HG02870 (cell line): ENCODE measurements at regions not wholly inside any gene's neighbourhood (a gene's known extent, or its start where the extent isn't known, plus 50 kb on each side); places are given as distances from the start of the nearest gene placed in this dataset.

Experiments
- ATAC-seq: cut with Tn5 transposase; IDR thresholded peaks from one replicate; pipeline ENCODE4 v1.9.1; 2021; ENCODE audit warnings: mild to moderate bottlenecking, moderate library complexity; ENCODE audit not compliant: unreplicated experiment

DNA sequence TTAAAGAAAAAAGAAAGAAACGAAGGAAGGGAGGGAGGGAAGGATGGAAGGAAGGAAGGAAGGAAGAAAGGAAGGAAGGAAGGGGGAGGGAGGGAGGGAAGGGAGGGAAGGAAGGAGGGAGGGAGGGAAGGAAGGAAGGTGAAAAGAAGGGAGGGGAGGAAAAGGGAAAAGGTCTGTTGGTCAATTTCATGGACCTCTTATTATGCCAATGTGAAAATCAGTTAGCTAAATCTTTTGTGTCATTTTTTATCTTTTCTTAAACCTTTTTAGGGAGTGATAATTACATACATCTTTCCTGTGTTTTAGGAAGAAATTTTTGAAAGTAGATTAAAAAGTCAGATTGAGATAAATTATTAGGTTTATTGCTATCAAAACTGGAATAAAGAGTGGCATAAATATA is 670.2 kb upstream of the CITED2 start:
- ATAC-seq, result no peak

- peak; percentile 58 for ATAC-seq
Measured at GRCh38 chr6:140043762-140044378, 669.4 kb upstream of the CITED2 start.

DNA sequence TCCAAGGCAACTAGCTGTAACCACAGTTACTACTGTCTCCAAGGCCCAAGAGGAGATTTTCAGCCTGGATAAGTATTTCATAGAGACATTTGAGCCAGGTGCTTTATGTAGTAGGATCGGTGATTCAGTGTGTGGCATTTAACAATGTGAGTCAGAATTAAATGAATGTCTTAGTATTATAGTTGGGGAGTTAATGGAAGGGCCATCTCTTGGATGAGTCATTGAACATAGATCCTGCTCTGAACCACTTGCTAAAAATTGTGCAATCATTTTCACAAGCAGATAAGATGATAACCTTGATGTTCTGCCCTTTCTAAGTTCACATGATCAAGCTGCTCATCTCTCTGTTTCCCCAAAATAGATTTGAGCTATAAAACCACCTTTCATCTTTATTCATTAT is 668.9 kb upstream of the CITED2 start:
- no peak for ATAC-seq

GRCh38 chr6:140041571-140042332 is 667.3 kb upstream of the CITED2 start:
- ATAC-seq, result no peak

DNA sequence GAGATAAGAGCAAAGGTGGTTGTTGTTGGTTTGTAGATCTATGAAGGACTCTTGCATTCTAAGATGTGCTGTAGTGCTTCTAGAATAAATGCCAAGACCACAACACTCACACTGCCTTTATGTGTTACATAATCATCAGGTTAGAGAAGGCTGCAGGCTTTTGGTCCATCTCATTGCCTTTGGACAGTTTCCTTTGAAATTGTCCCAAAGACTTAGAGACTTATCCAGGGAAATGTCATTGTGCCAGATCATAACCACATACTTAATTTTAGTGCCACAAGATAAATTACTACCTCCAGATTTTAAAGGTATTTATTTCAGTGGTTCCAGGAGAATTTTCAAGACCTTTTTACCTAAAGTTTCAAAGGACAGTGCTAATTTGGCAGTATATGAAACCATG is 666.6 kb upstream of the CITED2 start:
- no peak for ATAC-seq

DNA sequence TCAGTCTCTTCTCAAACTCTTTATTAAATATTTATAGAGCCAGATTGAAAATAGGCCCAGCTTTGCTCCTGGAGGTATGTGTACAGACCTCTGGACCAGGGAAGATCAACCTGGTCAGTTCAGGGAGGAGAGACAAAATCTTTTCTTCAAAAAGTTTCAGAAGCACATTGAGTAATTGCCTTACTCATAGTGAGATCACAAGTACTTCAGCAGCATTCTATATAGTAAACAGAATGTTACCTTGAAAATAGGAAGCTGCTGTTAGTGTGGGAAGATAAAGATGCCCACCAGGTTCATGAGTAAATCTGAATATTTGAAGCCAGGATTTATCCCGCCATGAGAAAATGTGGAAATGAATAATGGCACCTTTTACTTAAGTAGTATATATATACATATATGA is 665.9 kb upstream of the CITED2 start:
- ATAC-seq, result no peak

GRCh38 chr6:140039364-140039763 is 664.9 kb upstream of the CITED2 start:
- no peak for ATAC-seq

DNA sequence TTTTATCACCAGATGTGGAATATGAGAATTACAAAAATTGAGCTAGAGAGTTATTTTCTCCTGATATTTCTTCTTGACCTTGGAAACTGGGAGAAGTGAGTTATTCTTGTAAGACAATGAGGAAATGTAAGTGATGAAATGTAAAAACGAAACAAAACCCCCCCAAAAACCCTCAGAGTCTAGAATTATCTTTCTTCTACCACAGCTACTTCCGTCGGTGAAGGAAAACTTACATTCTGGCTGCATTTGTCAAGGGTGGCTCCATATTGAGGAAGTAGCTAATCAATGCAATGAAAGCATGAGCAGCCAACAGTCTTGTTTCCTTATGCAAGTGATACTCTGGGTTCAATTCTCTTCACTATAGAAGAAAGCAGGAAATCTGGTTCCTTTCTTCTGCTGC is 661.7 kb upstream of the CITED2 start:
- ATAC-seq, result no peak

GRCh38 chr6:140032189-140032588 is 657.7 kb upstream of the CITED2 start:
- no peak for ATAC-seq

- ATAC-seq, result no peak
Measured at GRCh38 chr6:140029551-140029950, 655.1 kb upstream of the CITED2 start.

GRCh38 chr6:140027219-140027618 is 652.8 kb upstream of the CITED2 start:
- ATAC-seq, result no peak

- ATAC-seq, result no peak
Measured at GRCh38 chr6:140026546-140026945, 652.1 kb upstream of the CITED2 start.

DNA sequence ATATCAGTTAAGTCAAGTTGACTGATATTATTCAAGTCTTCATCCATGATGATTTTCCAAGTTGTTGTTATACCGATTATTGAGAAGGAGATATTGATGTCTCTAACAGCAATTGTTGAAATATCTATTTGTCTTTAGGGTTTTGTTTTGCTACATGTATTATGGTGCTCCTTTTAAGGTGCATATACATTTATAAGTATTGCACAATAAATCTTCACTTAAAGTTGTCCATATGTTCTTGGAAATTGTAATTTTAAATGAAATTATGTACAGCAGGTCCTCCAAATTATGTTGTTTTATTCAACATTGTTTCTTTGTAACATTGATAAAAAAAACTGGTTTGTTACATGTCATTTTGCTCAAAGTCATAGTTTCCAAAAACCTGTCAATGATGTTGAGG is 650.7 kb upstream of the CITED2 start:
- no peak for ATAC-seq

DNA sequence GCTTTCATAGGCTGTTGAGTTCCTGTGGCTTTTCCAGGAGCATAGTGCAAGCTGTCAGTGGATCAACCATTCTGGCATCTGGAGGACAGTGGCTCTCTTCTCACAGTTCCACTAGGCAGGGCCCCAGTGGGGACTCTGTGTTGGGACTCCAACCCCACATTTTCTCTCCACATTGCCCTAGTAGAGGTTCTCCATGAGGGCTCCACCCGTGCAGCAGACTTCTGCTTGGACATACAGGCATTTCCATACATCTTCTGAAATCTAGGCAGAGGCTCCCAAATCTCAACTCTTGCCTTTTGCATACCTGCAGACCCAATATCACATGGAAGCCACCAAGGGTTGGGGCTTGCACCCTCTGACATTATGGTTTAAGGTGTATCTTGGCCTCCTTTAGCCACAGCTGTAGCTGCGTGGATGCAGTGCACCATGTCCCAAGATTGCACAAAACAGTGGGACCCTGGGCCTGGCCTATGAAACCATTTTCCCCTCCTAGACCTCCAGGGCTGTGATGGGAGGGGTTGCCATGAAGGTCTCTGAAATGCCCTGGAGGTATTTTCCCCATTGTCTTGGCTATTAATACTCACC is 645.9 kb upstream of the CITED2 start:
- ATAC-seq, result no peak

DNA sequence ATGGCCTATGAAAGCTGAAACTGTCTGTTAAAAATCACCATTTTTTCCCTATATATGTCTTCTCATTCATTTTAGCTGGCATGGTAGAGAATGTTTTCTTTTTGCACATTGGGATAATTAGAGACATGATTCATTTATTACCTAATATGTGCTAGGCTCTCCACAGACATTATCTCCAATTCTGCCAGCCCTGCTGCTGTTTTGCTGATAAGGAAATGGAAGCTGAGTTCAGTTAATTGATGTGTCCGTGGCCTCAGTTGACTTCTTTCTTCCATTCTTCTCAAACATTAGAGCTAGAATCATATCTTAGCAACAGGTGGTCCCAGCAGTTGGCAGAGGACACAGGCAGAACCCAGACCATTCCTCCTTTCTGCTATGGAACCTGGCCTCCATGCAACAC is 644.1 kb upstream of the CITED2 start:
- no peak for ATAC-seq

- no peak for ATAC-seq
Measured at GRCh38 chr6:140017470-140017869, 643.0 kb upstream of the CITED2 start.

GRCh38 chr6:140012150-140012549 is 637.7 kb upstream of the CITED2 start:
- ATAC-seq, result no peak

DNA sequence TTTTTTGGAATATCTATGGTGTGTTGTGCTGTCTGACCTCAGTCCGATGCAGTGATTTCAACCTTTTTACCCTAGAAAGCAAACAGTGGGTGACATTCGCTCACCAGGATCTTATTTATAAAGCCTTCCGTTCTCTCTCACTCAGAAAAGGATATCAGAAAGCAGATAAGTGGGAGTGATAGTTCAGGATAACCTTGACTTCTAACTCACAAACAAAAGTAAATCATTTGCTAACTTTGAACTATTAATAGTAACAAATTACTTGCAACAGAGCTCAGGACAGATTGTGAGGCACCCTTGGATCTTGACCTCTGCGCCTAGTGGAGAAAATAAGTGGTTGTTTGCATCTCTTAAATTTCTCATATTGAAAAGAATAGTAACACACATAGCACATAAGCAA is 637.1 kb upstream of the CITED2 start:
- no peak for ATAC-seq

DNA sequence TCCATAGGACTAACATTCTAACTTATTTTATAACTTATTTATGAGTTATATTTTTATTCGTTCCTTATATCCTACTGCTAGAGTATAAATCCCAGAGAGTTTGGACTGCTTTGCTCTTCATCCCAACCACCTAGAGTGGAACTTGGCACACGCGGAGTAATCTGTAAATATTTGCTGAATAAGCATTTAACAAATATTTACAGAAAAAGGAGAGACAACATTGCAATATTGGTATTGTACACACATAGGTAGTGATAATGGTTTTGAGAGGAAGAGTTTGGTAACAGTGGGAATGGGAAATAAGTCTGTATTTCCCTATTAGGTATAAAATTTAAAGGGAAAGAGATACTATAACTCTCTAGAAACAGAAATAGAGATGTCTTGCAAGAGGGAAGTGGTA is 634.8 kb upstream of the CITED2 start:
- ATAC-seq, result no peak

DNA sequence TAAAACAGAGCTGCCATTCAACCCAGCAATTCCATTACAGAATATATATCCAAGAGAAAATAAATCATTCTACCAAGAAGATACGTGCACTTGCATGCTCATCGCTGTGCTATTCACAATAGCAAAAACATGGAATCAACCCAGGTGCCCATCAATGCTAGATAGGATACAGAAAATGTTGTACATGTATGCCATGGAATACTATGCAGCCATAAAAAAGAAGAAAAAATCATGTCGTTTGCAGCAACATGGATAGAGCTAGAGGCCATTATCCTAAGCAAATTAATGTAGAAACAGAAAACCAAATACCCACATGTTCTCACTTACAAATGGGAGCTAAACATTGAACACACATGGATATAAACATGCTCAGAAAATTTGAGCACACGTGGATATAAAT is 633.1 kb upstream of the CITED2 start:
- no peak for ATAC-seq

GRCh38 chr6:140003217-140003616 is 628.8 kb upstream of the CITED2 start:
- ATAC-seq, result no peak

GRCh38 chr6:140002396-140003022 is 628.1 kb upstream of the CITED2 start:
- ATAC-seq, result no peak
